Gastroesophageal sphincter (tissue), 3 donors: ENCODE measurements at regions not wholly inside any gene's neighbourhood (a gene's known extent, or its start where the extent isn't known, plus 50 kb on each side); places are given as distances from the start of the nearest gene placed in this dataset.

Source experiments
- CTCF ChIP-seq, 4 experiments: fragments of 200-600 bp in 2 of 4; fragments of 450-650 bp in 2 of 4; sonication (generic) in 1 of 4; IDR thresholded peaks; one replicate each; pipeline ENCODE4 v1.5.1; 2017 to 2019; ENCODE audit warnings: antibody characterized with exemption in 4 of 4, mild to moderate bottlenecking in 2 of 4, moderate library complexity in 2 of 4
- EP300 ChIP-seq: sonication (generic); formaldehyde crosslinking; IDR thresholded peaks from one replicate; pipeline ENCODE4 v1.6.1; 2017; ENCODE audit warnings: antibody characterized with exemption, mild to moderate bottlenecking
- POLR2A ChIP-seq, 2 donors: fragments of 450-650 bp; IDR thresholded peaks; one replicate each; pipeline ENCODE4 v1.6.1; 2017; ENCODE audit warnings: antibody characterized with exemption in 2 of 2, mild to moderate bottlenecking in 2 of 2, moderate library complexity in 1 of 2

- TF ChIP-seq EP300 (no peak), CTCF (IDR thresholded peaks at IDR 0.05) (no peak), POLR2A (IDR thresholded peaks at IDR 0.05) (no peak)
Measured at GRCh38 chr13:112140366-112140765, 73.4 kb downstream of the SOX1 start.
